Thyroid gland (tissue), 4 donors: ENCODE measurements at regions not wholly inside any gene's neighbourhood (a gene's known extent, or its start where the extent isn't known, plus 50 kb on each side); places are given as distances from the start of the nearest gene placed in this dataset.

Source experiments
- DNase-seq, 2 donors: peaks; one replicate each; pipeline ENCODE4 v3.0.0-alpha.2; 2019
- H3K27ac ChIP-seq, 3 donors: fragments of 200-600 bp; sonication (generic); 1 replicate in 2 of 3; 2 replicates in 1 of 3; pipeline ENCODE4 v1.5.1; 2016 to 2019; ENCODE audit warnings: mild to moderate bottlenecking in 1 of 3, moderate library complexity in 1 of 3
- H3K27me3 ChIP-seq: fragments of 200-600 bp; sonication (generic); one replicate; pipeline ENCODE4 v1.5.1; 2019
- H3K36me3 ChIP-seq, 2 donors: fragments of 200-600 bp; sonication (generic); one replicate each; pipeline ENCODE4 v1.5.1; 2016 to 2019
- H3K4me1 ChIP-seq, 2 donors: fragments of 200-600 bp; sonication (generic); one replicate each; pipeline ENCODE4 v1.5.1; 2017 to 2019
- H3K4me3 ChIP-seq, 3 donors: fragments of 200-600 bp; sonication (generic); replicated peaks in 1 of 3; 1 replicate in 2 of 3; 2 replicates in 1 of 3; pipeline ENCODE4 v1.5.1; 2016; ENCODE audit warnings: mild to moderate bottlenecking in 1 of 3
- H3K9me3 ChIP-seq: fragments of 200-600 bp; sonication (generic); one replicate; pipeline ENCODE4 v1.5.1; 2017
- POLR2A ChIP-seq, 2 donors: fragments of 450-650 bp; IDR thresholded peaks; one replicate each; pipeline ENCODE4 v1.6.1; 2017; ENCODE audit warnings: antibody characterized with exemption in 2 of 2, mild to moderate bottlenecking in 2 of 2, moderate library complexity in 1 of 2
- WGBS, 2 donors: methylation state at CpG; one replicate each; pipeline ENCODE4 v1.1.5; 2017; 5-methylcytosine and 5-hydroxymethylcytosine counted together
- intact Hi-C: fragments of 100-400 bp; cut with DNase I; formaldehyde crosslinking; loops from one replicate; pipeline ENCODE4 v1.15.1; 2023
- TF ChIP-seq, protein P1 (sequence below), 6 experiments: fragments of 200-600 bp in 3 of 6; fragments of 450-650 bp in 3 of 6; sonication (generic) in 3 of 6; IDR thresholded peaks; one replicate each; pipeline ENCODE4 v1.5.1; 2016 to 2019; ENCODE audit warnings: antibody characterized with exemption in 6 of 6, mild to moderate bottlenecking in 2 of 6, inconsistent platforms in 1 of 6, moderate library complexity in 1 of 6

DNA sequence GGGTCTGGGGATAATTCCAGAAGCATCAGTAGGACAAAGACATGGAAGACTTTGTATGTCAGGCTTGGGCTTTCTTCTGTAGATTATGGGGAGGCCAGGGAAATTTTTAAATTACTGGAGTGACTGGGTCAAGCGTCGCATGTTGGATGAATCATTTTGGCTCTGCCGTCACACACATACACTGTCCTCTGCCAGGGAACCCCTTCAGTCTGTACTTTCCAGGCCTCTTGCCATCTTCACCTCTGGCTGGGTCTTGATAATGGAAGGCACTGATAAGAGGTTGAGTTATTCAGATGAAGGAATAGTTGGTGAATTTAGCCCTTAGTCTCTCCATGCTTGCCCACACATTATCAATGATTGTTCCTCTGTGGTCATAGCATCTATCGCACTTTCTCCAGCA is 895.1 kb upstream of the CELF4 start:
- H3K4me3 ChIP-seq, result no peak overlapping the region
- no peak for TF ChIP-seq POLR2A (IDR thresholded peaks at IDR 0.05)
- TF ChIP-seq, protein P1, sequence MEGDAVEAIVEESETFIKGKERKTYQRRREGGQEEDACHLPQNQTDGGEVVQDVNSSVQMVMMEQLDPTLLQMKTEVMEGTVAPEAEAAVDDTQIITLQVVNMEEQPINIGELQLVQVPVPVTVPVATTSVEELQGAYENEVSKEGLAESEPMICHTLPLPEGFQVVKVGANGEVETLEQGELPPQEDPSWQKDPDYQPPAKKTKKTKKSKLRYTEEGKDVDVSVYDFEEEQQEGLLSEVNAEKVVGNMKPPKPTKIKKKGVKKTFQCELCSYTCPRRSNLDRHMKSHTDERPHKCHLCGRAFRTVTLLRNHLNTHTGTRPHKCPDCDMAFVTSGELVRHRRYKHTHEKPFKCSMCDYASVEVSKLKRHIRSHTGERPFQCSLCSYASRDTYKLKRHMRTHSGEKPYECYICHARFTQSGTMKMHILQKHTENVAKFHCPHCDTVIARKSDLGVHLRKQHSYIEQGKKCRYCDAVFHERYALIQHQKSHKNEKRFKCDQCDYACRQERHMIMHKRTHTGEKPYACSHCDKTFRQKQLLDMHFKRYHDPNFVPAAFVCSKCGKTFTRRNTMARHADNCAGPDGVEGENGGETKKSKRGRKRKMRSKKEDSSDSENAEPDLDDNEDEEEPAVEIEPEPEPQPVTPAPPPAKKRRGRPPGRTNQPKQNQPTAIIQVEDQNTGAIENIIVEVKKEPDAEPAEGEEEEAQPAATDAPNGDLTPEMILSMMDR (IDR thresholded peaks at IDR 0.05), result no peak
- H3K27me3 ChIP-seq, result no peaks in the 10 kb centered on the region
- no peak for DNase-seq
- intact Hi-C loops, result no loop called here
- no peaks in the 10 kb centered on the region for H3K9me3 ChIP-seq
- 88 to 94% methylated on average over 4 of the region's 4 CpGs for WGBS, 2 donors
- no peaks in the 10 kb centered on the region for H3K36me3 ChIP-seq
- no peaks in the 10 kb centered on the region for H3K4me1 ChIP-seq
- no peak overlapping the region for H3K27ac ChIP-seq

DNA sequence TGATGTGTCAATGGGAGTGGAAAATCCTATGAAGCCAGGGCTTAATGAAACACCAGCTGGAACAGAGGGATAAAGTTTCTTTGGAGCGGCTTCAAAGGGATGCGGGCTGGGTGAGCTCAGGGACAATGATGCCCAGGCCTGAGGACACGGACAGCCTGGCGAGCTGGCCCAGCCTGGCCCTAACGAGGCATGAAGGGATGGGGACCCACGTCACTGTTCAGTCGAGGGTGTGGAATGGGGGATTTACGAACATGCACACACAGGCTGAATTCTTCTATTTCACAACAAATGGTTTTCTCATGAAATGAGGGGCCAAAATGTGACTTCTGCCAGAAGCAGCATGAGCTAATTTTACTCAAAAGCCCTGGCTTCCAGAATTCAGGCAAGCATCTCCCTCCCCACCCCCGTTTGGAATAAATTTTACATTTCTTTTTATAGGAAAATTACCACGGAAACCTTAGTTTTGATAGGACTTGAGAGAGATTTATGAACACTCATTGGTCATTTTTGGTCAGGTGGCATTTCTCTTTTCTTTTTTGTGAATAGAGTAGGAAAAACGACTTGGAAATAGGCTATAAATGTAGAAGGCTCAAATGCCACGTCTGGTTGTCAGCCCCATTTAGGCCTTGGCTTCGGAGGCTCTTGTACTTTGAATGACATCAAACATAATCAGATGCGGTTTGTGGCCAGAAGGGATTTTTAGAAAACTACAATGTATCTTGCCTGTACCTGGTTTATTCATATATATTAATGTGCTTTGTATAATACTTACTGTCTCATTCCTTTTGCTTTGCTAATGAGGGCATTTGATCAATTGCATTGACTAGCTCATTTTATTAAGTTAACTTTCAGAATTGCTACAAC is 893.8 kb upstream of the CELF4 start:
- TF ChIP-seq, protein P1 (IDR thresholded peaks at IDR 0.05), result no peak
- TF ChIP-seq POLR2A (IDR thresholded peaks at IDR 0.05), result no peak
- DNase-seq, result no peak
- no peaks in the 10 kb centered on the region for H3K36me3 ChIP-seq
- no peaks in the 10 kb centered on the region for H3K9me3 ChIP-seq
- intact Hi-C loops, result no loop called here
- H3K27ac ChIP-seq, result no peak overlapping the region
- H3K4me1 ChIP-seq, result no peaks in the 10 kb centered on the region
- no peaks in the 10 kb centered on the region for H3K27me3 ChIP-seq
- no peak overlapping the region for H3K4me3 ChIP-seq
- WGBS, 2 donors, result 73% methylated on average over 14 of the region's 14 CpGs

DNA sequence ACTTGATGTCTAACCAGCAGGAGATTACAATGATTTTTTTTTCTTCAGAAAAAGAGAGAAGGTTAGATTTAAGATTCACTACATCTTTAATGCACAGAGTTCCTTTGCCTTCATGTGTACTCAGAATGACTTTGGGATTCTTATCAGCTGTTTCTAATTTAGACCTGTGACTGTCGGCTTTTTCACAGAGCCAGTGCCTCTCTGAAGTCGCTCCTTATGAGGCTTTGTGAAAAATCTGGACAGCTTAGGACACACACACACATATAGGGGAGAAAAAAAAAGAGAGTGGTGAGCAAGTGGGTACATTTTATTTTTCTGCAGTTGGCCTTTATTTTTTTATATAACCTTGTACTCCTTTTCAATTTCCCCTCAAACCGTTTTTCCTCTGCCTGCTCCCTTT is 893.1 kb upstream of the CELF4 start:
- no peak for DNase-seq
- no peaks in the 10 kb centered on the region for H3K36me3 ChIP-seq
- H3K4me1 ChIP-seq, result no peaks in the 10 kb centered on the region
- H3K27ac ChIP-seq, result no peak overlapping the region
- H3K4me3 ChIP-seq, result no peak overlapping the region
- intact Hi-C loops, result no loop called here
- H3K9me3 ChIP-seq, result no peaks in the 10 kb centered on the region
- TF ChIP-seq, protein P1 (IDR thresholded peaks at IDR 0.05), result no peak
- no peaks in the 10 kb centered on the region for H3K27me3 ChIP-seq
- WGBS, 2 donors, result 58 to 63% methylated on average over 3 of the region's 3 CpGs

DNA sequence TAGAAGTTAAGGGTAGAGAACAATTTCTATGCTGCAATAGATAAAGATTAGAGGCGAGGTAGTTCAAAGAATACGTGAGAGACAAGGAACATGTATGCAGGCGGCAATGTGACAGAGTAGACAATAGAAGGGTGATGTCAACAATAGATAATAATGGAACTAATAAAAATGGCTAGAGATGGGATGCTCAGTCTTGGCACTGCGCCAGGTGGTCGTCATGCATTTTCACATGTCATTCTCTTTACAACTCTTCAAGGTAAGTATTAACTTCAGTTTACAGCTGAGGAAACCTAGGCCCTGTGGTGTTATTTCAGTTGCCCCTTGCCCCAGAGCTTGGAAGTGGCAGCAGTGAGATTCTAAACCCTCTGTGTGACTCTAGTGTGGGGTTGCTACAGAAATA is 890.7 kb upstream of the CELF4 start:
- WGBS, 2 donors, result 81 to 82% methylated on average over 5 of the region's 5 CpGs
- Histone ChIP-seq H3K9me3 (no peaks in the 10 kb centered on the region), H3K36me3 (no peaks in the 10 kb centered on the region), H3K27me3 (no peaks in the 10 kb centered on the region), H3K4me1 (no peaks in the 10 kb centered on the region), H3K4me3 (no peak overlapping the region), H3K27ac (no peak overlapping the region)
- no peak for DNase-seq
- intact Hi-C loops, result no loop called here
- TF ChIP-seq POLR2A (IDR thresholded peaks at IDR 0.05), result no peak
- TF ChIP-seq, protein P1 (IDR thresholded peaks at IDR 0.05), result no peak

DNA sequence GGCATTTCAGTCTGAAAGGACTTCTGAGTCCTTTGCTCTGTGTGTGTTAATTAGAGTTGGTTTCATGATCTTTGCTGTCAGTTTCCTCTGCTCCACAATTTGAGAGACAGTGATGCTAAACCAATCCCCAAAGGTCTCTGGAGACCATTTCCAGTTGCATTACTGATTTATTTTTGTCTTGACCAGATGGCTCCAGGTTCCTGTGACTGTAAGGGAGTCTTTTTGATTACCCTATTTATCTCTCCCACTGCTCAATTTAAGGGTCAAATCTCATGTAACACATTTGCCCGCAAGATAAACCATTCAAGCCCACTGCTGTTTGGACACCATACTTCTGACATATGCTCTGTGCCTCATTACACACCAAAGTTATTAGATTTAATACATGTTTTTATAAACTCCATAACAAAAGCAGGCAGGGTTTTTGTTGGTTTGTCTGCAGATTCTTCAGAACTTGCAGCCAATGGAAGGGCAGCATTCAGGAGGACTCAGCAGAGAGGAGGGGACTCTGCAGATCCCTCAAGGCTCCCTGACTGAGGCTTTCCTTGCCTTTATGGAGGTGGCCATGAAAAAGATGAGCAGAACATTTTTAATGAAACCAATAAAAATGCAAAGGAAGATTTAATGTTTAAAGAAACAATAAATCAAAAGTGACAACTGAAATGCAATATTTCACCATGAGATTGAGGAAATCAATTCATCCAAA is 889.3 kb upstream of the CELF4 start:
- intact Hi-C loops, result no loop called here

More for the DNA sequence above, 889.3 kb upstream of the CELF4 start:
- Histone ChIP-seq H3K4me3 (no peak overlapping the region), H3K27ac (no peak overlapping the region), H3K4me1 (no peaks in the 10 kb centered on the region), H3K36me3 (no peaks in the 10 kb centered on the region), H3K9me3 (no peaks in the 10 kb centered on the region), H3K27me3 (no peaks in the 10 kb centered on the region)
- TF ChIP-seq POLR2A (IDR thresholded peaks at IDR 0.05), result no peak
- TF ChIP-seq, protein P1 (IDR thresholded peaks at IDR 0.05), result no peak
- WGBS, 2 donors, result 78 to 89% methylated on average over 1 of the region's 1 CpG
- no peak for DNase-seq
